HG02571 (cell line): ENCODE measurements at regions not wholly inside any gene's neighbourhood (a gene's known extent, or its start where the extent isn't known, plus 50 kb on each side); places are given as distances from the start of the nearest gene placed in this dataset.
"Not testable (repeated sequence)": the region's sequence is repeated elsewhere in the genome, so short reads cannot be mapped to it uniquely, and the experiment has no call there.

Experiments
- ATAC-seq: cut with Tn5 transposase; IDR thresholded peaks from one replicate; pipeline ENCODE4 v1.9.1; 2021; ENCODE audit warnings: mild to moderate bottlenecking, moderate library complexity; ENCODE audit not compliant: unreplicated experiment

DNA sequence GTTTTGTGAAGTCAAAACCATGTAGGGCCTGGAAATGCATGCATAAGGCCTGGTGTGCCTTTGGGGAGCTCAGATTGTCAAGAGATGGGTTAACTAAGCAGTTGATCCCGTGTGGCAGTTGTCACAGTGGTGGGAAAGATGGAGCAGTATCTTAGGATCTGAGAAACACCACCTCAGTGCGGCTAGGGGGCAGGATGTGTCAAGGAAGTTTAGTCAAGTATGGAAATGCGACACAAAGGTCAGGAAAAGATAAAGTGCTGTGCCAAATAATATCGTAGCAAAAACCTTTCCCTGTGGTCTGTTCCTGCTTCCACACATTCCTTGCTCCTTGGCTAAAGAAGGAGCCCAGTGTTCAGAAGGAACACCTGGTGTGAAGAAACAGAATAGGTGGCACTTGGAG lies 396.4 kb downstream of the EDEM1 start:
- ATAC-seq, result no peak

DNA sequence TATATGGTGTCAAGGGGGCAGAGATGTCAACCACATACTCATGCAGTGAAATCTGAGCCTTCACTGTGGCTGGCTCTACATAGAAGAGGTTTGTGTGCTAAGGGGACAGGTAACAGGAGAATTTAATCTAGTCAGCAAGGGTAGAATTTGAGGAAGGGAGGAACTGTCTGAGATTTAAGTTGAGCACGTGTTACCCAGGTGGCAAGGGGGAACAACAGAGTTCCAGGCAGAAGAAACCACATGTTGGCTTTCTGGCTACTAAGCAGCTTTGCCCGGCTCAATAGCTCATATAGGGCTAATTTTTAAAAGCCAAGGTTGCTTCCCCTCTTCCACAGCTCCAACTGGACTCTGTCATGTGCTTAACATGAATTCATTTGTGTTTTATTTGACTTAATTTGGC lies 397.6 kb downstream of the EDEM1 start:
- ATAC-seq, result no peak

DNA sequence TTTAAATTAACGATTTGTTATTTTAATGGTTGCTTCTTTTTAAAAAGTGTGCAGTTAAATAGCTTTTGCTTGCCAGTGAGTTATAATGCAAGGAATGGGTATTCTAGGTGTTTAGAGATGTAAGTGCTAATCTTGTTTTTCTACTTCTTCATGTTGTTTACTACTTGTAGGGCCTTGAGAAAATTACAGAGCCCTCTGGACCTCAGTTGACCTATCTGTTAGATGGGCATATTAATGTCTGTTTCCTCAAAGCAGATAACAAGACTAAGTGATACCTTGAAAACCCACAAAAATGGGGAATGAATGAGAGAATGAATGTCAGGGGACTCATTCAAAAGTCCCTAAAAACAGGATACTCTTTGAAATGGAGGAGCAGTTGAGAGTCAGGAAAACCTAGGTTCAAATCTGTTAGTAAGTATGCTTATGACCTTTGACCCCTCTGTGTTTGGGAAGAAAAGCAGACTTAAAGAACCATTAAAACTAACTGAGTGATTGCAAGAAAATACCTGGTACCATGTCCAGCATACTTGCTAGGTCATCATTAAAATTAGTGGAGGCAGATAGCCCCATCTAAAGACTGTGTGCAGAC lies 419.5 kb downstream of the EDEM1 start:
- ATAC-seq, result no peak

DNA sequence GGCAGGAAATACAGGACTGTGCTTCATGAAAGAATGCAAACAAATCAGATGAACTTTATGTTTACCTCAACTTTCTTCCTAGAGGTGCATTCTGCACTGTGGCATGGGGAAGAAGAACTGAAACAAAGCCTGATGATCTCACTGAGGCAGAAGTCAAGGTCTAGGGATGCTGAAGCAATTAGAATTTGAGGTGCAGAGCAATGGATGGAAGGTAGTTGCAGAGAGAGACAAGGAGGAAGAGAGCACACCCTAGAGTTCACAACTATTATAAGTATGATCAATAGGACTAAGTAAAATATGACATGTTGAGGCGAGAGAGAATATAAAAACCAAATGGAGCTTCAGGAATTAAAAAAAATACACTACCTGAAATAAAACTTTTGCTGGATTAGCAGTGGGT lies 420.1 kb downstream of the EDEM1 start:
- no peak for ATAC-seq

DNA sequence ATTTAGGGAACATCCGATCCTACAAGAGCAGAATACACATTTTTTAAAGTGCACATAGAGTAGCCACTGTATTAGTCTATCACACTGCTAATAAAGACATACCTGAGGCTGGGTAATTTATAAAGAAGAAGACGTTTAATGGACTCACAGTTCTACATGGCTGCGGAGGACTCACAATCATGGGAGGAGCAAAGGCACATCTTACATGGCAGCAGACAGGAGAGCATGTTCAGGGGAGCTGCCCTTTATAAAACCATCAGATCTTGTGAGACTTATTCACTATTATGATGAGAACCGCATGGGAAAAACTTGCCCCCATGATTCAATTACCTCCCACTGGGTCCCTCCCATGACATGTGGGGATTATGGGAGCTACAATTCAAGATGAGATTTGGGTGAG lies 421.5 kb downstream of the EDEM1 start:
- ATAC-seq, result not testable (repeated sequence)

DNA sequence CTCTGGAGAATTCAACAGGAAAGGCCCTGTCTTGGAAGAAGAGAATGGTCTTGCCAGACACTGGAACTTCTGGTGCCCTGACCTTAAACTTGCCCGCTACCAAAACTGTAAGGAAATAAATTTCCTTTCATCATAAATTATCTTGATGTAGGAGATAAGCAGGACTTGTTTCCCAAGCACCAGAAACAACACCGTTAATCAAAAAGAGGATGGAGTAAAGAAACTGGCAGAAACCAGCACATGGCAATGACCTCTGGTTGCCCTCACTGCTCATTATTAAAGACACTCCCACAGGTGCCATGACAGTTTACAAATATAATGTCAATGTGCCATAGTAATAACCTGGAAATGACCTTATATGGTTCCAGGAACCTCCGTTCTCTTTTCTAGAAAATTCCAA lies 426.1 kb downstream of the EDEM1 start:
- no peak for ATAC-seq

DNA sequence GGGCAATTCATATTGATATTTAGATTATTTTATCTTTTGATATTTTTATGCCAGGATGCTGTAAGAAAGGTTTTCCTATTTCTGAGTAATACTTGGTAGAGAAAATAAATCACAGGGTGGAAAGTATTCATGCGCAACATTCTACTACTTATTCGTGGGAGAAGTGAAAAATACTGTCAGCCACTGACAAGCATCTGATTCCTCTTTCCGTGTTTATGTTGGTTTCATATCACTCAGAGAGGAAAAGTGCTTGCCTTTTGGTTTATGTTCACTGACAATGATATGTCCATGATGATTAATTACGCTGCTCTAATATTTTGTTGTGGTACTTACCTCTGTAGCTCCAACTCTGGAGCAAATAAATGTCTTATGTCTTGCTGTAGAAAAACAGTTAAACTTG lies 429.4 kb downstream of the EDEM1 start:
- no peak for ATAC-seq

DNA sequence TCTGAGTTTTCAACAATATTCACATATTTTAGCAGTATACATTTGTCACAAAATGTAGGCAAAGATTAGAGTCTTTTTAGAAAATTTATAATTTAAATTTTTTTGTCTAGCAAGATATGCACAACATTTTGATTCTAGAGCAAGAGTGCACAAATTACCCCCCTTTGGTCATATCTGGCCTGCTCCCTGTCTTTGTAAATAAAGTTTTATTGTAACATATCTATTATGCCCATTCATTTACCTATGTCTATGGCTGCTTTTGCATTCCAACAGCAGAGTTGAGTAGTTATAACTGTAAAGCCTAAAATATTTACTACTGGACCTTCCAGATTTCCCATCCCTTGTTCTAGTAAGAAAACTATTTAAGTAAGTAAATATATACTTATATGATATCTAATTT lies 430.7 kb downstream of the EDEM1 start:
- no peak for ATAC-seq

DNA sequence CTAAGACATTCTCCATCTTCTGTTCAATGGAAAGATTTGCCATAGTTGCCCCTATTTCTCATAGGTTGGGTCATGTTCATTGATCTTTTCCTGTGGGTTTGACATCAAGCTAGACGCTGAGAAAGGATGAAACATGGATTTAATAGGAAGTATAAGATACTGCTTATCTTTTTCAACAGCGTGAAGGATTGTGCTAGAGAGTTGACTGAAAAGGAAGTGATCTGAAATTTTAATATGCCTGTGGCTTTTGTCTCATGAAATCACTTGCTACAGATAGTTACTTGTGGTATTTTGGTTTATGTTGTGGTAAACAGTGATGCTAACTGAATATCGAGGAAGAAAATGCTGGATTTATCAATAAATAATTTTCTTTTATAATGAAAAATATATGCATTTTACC lies 442.9 kb downstream of the EDEM1 start:
- ATAC-seq, result no peak

DNA sequence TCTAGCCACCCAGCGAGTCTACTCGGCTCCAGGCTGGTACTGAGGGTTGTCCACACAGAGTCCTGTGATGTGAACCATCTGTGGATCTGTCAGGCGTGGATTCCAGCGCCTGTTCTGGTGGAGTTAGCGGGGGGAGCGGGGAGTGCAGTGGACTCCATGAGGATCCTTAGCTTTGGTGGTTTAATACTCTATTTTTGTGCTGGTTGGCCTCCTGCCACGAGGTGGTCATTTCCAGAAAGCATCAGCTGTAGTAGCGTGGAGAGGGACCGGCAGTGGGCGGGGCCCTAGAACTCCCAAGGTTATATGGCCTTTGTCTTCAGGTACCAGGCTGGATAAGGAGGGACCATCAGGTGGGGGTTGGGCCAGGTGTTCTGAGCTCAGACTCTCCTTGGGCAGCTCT lies 446.5 kb downstream of the EDEM1 start:
- no peak for ATAC-seq

DNA sequence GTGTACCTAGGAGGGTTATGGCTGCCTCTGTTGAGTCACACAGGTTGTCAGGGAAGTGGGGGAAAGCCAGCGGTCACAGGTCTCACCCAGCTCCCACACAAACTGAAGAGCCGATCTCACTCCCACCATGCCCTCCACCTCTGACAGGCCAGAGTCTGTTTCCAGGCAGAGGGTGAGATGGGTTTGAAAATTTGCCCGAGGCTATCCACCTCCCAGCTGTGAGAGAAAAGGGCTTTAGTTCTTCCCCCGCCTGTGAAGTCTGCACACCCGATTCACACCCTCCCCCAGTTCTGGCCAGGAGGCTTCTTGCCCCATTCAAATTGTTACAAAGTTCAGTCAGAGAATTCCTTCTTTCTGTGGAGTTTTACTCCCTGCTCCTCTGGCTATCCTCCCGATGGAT lies 446.9 kb downstream of the EDEM1 start:
- no peak for ATAC-seq

DNA sequence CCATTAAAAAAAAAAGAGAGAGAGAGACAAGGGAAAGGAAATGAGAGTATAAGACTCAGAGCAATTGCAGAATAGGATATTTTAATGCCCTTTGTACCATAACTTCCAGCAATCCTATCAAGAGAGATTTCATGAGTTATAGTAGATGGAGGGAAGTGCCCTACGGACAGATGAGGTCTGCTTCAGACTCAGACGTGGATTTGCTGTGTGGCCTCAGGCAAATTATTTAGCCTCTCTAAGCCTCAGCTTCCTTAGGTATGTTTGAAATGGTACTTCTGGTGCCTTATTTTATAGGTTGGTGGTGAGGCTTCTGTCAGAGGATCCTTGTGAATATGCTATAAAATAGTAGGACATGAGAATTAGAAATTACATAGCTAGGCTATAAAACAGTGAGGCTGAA lies 448.2 kb downstream of the EDEM1 start:
- no peak for ATAC-seq

DNA sequence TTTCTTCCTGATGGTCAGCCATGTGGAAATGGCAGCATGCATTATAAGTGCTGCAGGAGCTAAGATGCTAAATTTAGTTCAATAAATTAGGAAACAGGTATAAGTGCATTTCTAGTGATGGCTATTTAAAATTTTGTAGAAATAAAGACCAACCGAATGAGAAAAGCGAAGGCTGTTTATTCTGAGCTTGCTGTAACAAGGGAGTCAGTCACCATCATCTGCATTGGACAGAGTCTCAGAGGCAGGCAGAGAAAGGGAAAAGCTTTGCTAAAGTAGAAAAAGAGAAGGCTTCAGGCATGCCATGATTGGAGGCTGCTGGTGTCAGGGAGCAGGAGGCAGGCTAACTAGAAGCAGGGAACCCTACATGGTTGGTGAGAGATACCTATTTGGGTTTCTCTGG lies 451.0 kb downstream of the EDEM1 start:
- no peak for ATAC-seq

DNA sequence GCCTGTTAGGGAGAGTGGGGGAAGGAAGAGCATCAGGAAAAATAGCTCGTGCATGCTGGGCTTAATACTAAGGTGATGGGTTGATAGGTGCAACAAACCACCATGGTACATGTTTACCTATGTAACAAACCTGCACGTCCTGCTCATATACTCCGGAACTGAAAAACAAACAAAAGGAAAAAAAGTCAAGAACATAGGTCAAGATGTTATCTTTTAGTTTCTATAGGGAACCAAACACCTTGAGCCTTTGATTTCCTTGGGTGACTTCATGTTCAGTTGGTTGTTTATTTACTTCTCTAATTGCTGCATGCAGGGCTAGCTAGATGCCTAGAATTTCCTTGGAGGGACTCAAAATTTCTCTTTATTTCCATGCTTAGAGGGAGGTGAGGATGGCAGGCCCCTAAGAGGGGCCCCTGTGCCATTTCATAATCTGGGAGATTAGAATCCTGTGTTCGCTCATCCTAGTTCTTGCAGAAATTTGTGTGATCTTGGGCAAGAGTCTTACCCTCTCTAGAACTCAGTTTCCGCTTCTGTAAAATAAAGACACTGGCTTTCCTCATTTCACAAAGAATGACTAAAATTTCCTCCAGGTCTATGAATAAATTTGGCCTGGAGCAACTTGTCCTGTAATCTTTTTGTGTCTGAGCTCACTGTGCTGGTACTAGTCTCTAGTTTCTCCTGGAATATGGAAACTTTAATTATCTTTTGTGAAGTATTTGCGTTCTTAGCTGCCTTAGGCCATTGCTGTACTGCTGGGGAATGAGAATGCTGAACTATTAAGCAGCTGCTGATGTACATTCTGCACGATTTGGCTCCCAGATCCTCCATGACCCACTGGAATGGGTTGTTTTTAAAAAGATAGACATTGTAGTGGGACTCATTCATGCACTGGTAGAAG lies 457.5 kb downstream of the EDEM1 start:
- ATAC-seq, result no peak

DNA sequence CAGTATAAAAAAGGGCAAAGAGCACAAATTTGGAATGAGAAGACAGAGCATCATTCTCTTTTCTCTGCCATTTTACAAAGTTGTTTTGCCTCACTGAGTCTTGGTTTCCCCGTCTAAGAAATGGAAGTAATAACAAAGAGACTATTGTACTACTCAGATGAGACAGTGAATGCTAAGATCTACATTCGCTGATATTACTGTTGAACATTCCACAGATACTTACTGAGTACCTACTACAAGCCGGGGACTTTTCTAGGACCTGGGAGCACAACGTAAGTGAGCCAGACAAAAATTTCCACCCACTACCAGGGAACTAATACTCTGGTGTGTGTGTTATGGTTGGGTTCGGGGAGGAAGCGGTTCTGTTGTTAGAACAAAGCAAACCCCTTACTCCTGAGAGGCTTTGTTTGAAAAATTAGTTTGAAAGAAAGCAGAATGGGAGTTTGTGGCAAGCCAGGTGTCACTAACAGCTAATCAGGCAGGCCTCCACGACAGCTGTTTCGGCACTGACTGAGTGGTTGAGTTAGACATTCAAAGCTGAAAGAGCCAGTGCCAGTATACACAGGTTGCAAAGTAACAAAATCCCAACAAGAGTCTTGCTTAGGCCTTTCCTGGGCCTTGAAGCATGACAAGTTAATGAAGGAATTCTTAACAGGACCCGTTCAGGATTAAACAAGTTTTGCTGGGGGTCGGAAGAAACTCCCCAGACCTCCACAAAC lies 458.3 kb downstream of the EDEM1 start:
- ATAC-seq, result no peak

DNA sequence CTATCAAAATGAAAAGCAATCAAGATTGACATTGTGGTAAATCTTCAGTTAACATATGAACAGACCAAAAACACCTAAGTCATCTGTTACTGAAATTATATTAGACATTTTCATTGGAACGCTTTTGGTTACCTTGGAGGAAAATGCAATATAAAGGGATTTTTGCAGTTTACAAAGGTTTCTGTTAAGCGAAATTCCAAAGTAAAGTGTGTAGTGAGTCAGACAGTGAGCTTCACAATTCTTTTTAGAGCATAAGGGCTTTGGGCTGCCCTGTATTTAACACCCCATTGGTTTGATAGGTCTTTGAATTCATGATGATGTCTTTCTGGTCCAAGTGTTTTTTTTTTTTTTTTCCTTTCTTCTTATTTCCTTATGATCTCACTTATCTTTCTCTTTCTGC lies 462.8 kb downstream of the EDEM1 start:
- ATAC-seq, result no peak

DNA sequence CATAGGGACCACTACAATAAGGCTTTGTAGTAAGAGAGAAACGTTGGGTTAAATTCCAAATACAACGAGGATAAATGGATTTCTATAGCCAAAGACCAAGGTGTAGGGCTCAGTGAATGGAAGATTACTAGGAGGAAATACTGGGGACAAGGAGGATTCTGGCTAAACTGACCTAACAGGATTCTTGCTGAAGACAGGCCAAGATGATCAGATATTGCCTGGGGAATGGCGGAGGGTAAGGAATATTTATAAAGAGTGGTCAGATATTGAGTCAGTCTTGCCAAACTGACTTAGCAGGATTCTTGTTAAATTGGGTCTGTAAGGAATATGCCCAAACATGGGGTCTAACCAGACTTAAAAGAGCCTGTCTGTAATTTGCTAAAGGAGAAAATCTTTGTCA lies 463.8 kb downstream of the EDEM1 start:
- ATAC-seq, result no peak

DNA sequence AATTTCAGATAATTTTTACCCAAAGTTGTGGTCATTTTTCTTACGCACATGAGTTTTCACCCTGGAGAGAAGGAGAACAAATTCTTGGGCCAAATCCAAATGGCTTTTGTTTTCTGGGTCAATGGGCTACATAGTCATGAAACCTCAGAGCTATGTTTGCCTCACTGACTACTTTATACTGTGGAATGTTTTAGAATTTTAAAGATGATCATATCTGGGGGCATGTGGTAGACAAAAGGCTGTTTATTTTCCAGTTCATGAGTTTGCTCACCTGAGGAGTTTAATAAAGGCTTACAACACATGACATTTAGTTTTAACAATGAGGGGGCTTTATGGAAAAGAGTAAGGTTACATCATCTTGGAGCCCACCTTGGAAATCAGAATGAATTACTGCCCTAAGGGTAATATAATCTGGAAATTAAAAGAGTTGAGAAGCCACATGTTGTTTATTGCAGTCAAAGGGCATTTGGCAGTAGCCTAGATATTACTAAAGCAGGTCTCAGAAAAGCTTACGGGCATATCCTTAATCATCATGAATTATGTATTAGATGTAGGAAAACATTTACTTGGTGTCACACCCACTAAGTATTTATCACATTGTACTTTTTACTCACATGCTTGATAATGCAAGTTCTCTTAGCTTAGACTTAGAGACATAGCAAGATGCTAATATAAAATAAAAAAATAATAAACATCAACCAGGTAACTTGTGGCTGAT lies 466.1 kb downstream of the EDEM1 start:
- no peak for ATAC-seq

DNA sequence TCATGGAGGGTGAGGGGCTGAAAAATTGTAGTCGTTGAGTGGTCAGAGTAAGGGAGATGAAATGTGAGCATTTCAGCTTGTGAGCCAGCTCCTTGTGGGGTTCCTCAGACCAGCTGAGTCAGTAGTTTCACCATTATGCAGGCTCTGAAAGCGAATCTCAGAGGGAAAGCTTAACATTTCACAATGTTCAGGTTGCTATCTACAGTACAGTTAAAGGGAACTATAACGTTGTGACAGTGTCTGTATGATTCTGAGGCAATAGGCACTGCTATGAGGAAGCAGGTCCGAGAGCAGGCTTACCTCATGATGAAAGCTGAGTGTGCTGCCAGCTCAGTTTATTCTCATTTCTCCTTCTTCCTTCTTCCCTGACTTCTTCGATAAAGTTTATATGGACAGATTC lies 469.6 kb downstream of the EDEM1 start:
- ATAC-seq, result no peak

DNA sequence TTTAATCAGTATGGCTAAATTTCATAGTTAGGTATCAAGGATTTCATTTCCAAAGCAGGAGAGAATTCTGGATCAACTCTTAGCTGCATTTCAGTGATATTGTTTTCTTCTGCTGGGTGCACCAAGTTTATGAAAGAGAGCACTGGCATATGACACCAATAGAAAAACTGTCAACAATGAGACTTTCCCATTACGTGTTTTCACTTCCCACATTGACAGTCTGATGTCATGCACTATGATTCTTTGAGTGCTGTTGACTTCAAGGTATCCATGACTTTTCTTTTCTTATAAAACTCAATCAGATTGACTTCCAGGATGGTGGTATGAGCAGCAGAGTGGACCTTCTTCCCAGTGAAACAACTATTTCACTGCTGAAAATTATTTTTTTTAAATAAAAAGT lies 476.1 kb downstream of the EDEM1 start:
- ATAC-seq, result no peak

DNA sequence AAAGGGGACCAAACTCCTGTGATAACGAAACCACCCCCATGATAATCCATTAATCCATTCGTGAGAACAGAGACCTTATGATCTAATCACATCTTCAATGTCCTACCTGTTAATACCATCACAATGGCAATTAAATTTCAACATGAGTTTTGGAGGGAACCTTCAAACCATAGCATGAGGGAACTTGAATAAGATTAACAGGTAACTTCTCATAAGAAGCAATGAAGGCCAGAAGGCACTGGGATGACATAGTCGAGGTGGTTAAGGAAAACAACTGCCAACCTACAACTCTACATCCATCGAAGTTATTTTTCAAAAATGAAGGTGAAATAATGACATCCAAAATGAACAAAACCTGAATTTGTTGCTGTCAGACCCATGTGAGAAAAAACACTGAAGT lies 478.9 kb downstream of the EDEM1 start:
- no peak for ATAC-seq
